GM18502 (cell line): ENCODE measurements at regions not wholly inside any gene's neighbourhood (a gene's known extent, or its start where the extent isn't known, plus 50 kb on each side); places are given as distances from the start of the nearest gene placed in this dataset.

ENCODE experiments used
- ATAC-seq: cut with Tn5 transposase; IDR thresholded peaks from one replicate; pipeline ENCODE4 v1.9.1; 2021; ENCODE audit warnings: mild to moderate bottlenecking; ENCODE audit not compliant: unreplicated experiment, poor library complexity

- no peak for ATAC-seq
Measured at GRCh38 chr11:95364324-95365295, 133.6 kb upstream of the SESN3 start.

GRCh38 chr11:95363708-95364107 lies 132.7 kb upstream of the SESN3 start:
- ATAC-seq, result no peak

DNA sequence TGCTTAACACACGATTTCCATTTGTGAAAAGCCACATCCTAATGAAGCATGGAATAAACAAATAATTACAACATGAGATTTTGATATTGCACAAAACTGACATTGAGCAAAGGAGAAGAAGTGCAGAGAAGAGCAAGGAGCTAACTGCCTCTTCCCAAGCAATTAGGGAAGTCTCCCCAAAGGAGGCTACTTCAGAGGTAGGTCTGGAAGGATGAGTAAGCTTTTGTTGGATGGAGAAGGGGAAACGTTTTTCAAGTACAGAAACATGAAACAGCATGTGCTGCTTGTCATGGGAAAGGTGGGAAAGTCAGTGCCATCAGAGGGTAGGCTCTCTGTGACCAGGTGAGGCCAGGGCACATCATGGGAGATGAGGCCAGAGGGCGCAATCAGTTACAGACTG lies 132.2 kb upstream of the SESN3 start:
- no peak for ATAC-seq

DNA sequence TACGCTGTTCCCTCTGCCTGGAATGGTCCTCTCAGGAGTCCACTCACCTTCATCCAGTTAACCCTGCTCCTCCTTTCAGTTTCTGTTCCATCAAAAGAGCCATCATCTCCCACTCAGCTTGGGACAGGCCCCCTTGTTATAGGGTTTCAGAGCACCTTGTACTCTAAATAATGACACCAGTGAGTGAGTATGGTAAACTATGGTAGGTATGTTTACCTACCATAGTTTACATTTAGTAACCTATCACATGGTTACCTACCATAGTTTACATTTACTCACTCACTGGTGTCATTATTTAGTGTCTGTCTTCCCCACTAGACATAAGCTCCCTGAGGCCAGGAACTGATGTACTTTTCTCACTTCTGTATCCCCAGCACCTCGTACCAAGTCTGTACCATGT lies 130.2 kb upstream of the SESN3 start:
- no peak for ATAC-seq

- no peak for ATAC-seq
Measured at GRCh38 chr11:95360377-95361075, 129.5 kb upstream of the SESN3 start.

DNA sequence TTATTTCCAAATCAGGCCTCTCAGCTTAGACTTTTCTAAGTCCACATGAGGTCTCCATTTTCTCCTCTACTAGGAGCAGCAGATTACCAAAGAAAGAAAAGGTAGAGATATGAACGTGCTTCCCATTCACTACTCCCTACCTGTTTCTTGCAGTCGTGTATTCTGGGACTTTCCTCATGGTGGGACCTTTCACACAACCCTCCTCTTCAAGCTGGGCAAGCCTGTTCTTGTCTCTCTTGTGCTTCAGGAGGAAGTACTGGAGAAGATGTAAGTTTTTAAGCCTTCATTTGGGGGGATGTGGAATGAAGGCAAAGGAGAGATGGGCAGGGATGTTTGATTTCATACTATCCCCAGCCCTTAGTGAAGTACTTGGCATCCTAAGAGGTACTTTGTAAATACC lies 128.8 kb upstream of the SESN3 start:
- no peak for ATAC-seq

GRCh38 chr11:95359341-95359663 lies 128.3 kb upstream of the SESN3 start:
- ATAC-seq, result no peak

DNA sequence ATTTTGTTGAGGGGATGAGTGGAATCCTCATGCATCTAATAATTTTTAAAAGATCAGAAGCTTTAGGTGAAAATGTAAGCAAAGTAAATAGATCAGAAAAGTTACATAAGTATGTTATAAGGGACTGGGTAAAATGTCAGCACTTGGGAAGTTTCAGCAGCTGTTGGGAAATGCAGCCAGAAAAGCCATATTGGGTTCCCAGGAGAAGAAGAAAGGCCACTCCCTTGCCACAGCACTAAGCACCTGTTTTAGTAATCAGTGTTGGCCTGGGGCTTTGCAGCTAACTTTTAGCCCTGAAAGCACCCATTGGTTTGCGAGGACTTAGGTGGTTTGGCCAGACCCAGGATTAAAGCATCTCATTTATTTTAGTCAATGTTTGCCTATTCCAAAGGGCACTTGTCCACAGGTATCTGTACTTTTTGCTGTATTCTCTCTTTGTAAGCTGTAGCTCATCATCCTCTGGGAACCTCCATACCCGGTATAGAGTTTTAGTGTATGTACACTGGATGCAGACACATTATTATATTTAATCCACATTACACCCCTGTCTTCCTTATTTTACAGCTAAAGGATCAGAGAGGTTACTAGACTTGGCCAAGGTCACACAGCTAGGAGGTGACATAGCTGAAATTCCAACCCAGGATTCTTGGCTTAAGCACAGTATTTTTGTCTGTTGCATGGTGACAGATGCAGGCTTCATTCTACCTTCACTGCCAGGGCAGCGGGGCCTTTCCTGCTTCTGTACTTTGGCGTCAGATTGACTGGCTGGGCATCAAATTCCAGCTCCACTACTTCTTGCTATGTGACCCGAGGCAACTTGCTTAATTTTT lies 127.7 kb upstream of the SESN3 start:
- no peak for ATAC-seq

GRCh38 chr11:95354304-95354703 lies 123.3 kb upstream of the SESN3 start:
- no peak for ATAC-seq

GRCh38 chr11:95353706-95354105 lies 122.7 kb upstream of the SESN3 start:
- ATAC-seq, result no peak

GRCh38 chr11:95352733-95353346 lies 121.8 kb upstream of the SESN3 start:
- no peak for ATAC-seq

DNA sequence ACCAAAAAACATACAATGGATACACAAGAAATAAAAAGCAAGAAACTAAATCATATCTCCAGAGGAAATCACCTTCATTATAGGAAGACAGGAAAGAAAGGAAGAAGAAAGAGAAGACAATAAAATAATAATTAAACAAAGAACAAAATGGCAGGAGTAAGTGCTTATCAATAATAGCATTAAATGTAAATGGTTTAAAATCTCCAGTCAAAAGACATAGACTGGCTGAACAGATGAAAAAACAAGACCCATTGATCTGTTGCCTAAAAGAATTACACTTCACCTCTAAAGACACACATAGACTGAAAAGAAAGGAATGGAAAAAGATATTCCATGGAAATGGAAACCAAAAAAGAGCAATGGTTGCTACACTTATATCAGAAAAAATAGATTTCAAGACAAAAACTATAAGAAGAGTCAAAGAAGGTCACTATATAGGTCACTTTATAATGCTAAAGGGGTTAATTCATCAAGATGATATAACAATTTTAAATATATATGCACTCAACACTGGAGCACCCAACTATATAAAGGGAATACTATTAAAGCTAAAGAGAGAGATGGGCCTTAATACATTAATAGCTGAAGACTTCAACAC lies 118.4 kb upstream of the SESN3 start:
- ATAC-seq, result no peak

DNA sequence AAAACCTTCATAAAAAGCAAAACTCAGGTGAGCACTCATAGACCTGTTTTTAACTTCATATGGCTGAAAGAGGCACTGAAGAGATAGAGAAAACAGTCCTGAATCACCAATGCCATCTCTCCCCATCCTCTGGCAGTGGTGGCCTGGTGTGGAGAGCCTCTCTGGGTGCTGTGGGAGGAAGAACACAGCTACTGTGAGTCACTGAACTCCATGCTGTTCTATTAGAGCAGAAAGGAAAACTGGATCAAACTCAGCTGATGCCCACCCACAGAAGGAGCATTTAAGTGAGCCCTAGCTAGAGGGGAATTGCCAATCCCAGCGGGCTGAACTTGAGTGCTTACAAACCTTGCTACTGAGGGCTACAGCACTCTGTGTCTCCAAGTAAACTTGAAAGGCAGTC lies 115.3 kb upstream of the SESN3 start:
- no peak for ATAC-seq

- peak; percentile 89 for ATAC-seq
Measured at GRCh38 chr11:95345651-95346050, 114.6 kb upstream of the SESN3 start.

GRCh38 chr11:95344932-95345642 lies 114.1 kb upstream of the SESN3 start:
- no peak for ATAC-seq

DNA sequence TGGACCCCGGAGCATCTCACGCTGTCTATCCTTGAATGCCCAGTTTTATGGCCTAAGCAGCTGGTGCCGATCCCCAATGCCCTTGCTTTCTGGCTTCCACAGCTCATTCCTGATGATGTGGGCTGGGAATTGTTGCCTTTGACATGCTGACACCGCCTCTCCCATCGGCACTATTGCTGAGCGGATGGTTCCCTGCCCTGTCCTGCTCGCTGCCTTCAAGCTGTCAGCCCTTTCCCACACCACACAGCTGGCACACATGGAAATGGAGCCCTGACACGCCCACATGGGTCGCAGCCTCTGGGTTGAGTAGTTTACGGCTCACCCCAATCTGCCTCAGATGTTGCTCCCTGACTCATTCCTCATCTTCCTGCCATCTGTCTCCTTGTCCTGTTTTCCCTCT lies 110.2 kb upstream of the SESN3 start:
- no peak for ATAC-seq

- peak; percentile 41 for ATAC-seq
Measured at GRCh38 chr11:95339086-95339901, 108.3 kb upstream of the SESN3 start.

- no peak for ATAC-seq
Measured at GRCh38 chr11:95338430-95338991, 107.5 kb upstream of the SESN3 start.
